Cardiac fibroblast (primary cell): ENCODE measurements at regions not wholly inside any gene's neighbourhood (a gene's known extent, or its start where the extent isn't known, plus 50 kb on each side); places are given as distances from the start of the nearest gene placed in this dataset.
A peak's percentile ranks its signal among the peaks of the same experiment; 100 is the strongest.

Experiments
- DNase-seq, 2 donors: peaks; one replicate each; pipeline versions ENCODE4 v3.0.0 to v3.0.0-alpha.2; 2010; ENCODE audit warnings: low read depth in 2 of 2
- H3K4me3 ChIP-seq, 2 donors: replicated peaks in 1 of 2; 1 replicate in 1 of 2; 2 replicates in 1 of 2; pipeline ENCODE4 v1.5.1; 2011; ENCODE audit warnings: low read depth in 2 of 2, low read length in 2 of 2, mild to moderate bottlenecking in 2 of 2, moderate library complexity in 1 of 2
- TF ChIP-seq, protein P1 (sequence below): IDR thresholded peaks from one replicate; pipeline ENCODE4 v1.5.1; 2011; ENCODE audit warnings: low read depth, mild to moderate bottlenecking, low read length, inconsistent platforms

DNA sequence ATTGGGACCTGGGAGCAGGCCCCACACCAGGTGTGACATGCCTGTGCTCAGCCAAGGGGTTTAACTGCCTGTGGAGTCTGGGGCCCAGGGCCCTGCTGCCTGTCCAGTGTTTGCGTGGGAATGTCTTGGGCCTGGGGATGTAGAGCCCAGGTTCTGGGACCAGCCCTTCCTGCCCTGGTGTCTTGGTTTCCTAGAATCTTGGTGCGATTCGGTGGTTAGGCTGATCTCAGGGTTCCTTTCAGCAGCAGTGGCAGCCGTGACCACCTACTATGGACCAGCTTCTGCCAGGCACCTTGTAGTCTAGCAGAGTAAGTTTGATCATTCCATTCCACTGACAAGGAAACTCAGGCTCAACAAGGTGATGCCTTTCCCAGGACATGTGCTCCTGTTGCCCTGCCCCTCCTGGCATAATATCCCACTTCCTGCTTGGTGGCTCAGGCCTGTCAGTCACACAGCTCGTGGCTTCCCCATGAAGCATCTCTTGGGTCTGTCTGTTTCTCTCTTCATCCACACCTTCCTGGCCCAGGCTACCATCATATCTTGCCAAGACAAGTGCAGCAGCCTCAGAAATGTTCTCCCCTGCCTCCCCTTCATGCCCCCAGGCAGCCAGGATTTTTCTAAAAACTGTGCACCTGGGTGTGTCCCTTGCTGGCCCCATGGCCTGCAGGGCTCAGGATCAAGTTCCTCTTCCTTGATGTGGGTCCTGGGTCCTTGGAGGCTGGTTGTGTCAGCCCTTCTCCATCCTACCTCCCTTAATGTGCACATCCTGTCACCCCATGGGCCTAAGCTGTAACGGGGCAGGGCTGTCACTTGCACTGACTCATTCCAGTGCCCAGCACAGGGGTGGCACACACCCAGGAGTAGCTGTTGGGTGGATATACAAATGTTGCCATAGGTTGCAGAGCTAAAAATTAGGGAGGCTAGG, 101.6 kb downstream of the SLC25A47 start:
- H3K4me3 ChIP-seq, result no peak overlapping the region
- DNase-seq, result no peak
- TF ChIP-seq, protein P1, sequence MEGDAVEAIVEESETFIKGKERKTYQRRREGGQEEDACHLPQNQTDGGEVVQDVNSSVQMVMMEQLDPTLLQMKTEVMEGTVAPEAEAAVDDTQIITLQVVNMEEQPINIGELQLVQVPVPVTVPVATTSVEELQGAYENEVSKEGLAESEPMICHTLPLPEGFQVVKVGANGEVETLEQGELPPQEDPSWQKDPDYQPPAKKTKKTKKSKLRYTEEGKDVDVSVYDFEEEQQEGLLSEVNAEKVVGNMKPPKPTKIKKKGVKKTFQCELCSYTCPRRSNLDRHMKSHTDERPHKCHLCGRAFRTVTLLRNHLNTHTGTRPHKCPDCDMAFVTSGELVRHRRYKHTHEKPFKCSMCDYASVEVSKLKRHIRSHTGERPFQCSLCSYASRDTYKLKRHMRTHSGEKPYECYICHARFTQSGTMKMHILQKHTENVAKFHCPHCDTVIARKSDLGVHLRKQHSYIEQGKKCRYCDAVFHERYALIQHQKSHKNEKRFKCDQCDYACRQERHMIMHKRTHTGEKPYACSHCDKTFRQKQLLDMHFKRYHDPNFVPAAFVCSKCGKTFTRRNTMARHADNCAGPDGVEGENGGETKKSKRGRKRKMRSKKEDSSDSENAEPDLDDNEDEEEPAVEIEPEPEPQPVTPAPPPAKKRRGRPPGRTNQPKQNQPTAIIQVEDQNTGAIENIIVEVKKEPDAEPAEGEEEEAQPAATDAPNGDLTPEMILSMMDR, result no peak

DNA sequence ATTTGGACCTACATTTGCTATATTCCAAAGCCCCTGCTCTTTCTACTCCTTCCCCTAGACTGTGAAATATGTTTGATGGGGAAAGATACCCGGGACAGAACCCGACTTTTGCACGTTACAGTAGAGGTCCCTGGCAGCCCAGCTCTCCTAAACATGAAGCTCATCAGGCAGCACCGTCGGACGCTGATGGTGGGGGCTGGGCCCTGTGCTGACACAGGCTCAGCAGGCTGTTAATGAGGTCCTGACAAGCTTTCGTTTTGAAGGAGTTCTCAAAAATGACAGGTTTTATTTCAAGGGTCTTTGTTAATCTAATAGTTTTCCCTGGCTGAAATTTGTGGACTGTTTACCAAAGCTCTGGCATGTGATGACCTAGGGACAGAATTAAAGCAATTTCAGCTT, 102.3 kb downstream of the SLC25A47 start:
- H3K4me3 ChIP-seq, result no peak overlapping the region
- TF ChIP-seq, protein P1, result no peak

DNA sequence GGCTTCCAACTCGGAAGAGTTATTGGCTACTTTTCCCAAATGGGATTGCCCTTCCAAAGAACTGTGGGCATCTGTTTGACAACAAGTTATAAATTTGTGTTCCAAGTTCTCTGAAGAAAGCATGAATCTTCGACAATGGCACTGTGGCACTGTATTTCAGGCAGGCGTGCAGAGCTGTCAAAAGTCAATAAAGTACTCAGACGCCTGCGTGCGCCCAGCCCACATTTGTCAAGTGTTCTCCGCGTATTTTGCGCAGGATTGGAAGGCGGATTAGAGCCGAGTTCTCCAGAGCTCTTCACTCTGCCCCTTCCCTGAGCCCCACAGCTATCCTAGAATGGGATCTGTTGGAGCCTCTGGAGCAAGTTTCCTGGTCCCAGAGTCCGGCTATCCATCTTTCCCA, 103.2 kb downstream of the SLC25A47 start:
- TF ChIP-seq, protein P1, result no peak
- no peak overlapping the region for H3K4me3 ChIP-seq
- DNase-seq, result no peak

More for the DNA sequence above, 102.3 kb downstream of the SLC25A47 start:
- DNase-seq, result no peak

DNA sequence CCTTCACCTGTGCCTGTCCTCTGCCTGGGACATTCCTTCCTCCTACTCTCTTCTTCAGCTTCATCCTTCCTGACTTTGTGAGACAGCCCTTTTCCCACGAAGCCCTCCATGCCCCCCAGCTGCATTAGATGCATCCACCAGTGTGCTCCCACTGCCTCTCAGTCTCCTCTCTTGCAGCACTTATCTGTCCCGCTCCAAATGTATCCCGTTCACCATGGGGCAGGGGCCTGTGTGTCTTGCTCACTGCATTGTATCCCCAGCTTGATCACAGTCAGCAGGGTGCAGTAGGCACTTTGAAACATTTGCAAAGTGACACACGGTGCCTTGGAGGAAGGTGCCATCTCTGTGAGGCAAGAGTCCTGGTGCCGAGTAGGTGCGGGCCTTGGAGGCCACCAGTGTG, 104.0 kb downstream of the SLC25A47 start:
- TF ChIP-seq, protein P1, result no peak
- no peak overlapping the region for H3K4me3 ChIP-seq
- no peak for DNase-seq

DNA sequence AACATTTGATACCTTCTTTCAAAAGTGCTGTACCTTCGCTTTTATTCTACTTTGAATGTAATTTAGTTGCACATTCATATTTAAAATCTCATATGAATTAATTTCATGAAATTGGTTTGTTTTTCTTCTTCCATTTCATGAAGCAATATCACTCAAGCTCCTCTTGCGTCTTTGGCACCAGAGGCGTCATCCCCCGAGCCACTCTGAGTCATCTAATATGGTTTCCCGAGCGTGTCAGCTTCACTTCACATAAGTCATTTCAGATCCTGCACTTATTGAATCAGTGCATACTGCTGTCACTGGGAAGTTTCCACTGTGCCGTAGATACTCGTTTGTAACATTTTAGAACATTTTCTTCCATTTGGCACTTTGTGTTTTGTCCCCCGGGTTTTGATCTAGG, 105.6 kb downstream of the SLC25A47 start:
- DNase-seq, result peak; percentile 56 to 61
- TF ChIP-seq, protein P1, result no peak
- no peak overlapping the region for H3K4me3 ChIP-seq

DNA sequence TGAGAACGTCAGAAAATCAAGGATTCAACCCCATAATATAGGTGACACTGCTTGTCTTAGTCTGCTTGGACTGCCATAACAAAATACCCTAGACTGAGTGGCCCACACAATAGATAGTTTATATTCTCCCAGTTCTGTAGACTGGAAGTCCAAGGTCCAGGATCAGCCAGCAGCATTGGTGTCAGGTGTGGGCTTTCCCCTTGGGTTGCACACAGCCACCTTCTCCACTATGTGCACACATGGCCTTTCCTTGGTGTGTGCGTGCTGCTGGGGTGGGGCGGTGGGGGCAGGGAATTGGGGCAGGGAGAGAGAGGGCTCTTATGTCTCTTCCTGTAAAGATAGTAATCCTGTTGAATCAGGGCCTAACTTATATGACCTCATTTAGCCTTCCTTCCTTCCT, 106.4 kb downstream of the SLC25A47 start:
- no peak overlapping the region for H3K4me3 ChIP-seq
- TF ChIP-seq, protein P1, result no peak
- no peak for DNase-seq
